ENCODE measurements at regions not wholly inside any gene's neighbourhood (a gene's known extent, or its start where the extent isn't known, plus 50 kb on each side); places are given as distances from the start of the nearest gene placed in this dataset.

DNA sequence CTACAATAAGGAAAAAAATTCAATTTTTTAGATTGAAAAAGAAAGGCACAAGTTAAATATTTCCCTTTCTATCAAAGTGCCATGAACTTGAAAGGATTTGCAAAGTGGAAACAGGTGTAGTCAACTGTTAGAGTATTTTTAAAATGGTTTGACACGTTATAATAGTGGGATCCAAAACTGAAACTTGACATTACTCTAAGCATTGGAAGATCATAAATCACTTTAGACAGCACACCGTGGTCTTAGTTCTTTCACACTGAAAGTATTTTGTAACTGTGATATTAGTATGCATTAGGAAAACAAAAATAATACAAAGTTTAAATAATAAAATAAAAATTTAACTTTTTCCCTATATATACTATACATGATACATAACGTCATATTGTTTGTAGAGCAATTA, 933.1 kb downstream of the EPHA3 start:
- TF ChIP-seq, protein P1, sequence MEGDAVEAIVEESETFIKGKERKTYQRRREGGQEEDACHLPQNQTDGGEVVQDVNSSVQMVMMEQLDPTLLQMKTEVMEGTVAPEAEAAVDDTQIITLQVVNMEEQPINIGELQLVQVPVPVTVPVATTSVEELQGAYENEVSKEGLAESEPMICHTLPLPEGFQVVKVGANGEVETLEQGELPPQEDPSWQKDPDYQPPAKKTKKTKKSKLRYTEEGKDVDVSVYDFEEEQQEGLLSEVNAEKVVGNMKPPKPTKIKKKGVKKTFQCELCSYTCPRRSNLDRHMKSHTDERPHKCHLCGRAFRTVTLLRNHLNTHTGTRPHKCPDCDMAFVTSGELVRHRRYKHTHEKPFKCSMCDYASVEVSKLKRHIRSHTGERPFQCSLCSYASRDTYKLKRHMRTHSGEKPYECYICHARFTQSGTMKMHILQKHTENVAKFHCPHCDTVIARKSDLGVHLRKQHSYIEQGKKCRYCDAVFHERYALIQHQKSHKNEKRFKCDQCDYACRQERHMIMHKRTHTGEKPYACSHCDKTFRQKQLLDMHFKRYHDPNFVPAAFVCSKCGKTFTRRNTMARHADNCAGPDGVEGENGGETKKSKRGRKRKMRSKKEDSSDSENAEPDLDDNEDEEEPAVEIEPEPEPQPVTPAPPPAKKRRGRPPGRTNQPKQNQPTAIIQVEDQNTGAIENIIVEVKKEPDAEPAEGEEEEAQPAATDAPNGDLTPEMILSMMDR (IDR thresholded peaks at IDR 0.05) = no peak
- TF ChIP-seq POLR2A (IDR thresholded peaks at IDR 0.05) = no peak

All from Peyer's patch (tissue), 4 donors.